Endothelial cell of umbilical vein (primary cell): ENCODE measurements at regions not wholly inside any gene's neighbourhood (a gene's known extent, or its start where the extent isn't known, plus 50 kb on each side); places are given as distances from the start of the nearest gene placed in this dataset.

Source experiments
- BruUV-seq: library from RNA; stranded (reverse); fragments of 400-500 nt; replicated peaks from 2 replicates; lab custom pipeline; 2021; lab: Mats Ljungman, UMichigan
- CTCF ChIA-PET: fragments of 300-600, 350-600 bp; sonication (Branson Sonifier 250); formaldehyde crosslinking; loops from one replicate; lab custom pipeline; 2021; ENCODE audit warnings: antibody characterized with exemption, inconsistent platforms; lab: Charles Lee
- POLR2A ChIA-PET: fragments of 300-600, 350-600 bp; sonication (Branson Sonifier 250); formaldehyde crosslinking; loops from one replicate; lab custom pipeline; 2021; ENCODE audit warnings: antibody characterized with exemption, inconsistent platforms; lab: Charles Lee
- DNase-seq: peaks from one replicate; pipeline ENCODE4 v3.0.0-alpha.2; 2011; ENCODE audit warnings: low read depth, low spot score
- FAIRE-seq: peaks from 2 replicates; lab custom pipeline; 2011; peaks lifted over from hg19 to GRCh38; lab: Jason Lieb, UNC
- H2AFZ ChIP-seq: 2 replicates; pipeline ENCODE4 v1.6.0; 2012; ENCODE audit warnings: low read depth, low read length, control low read depth, inconsistent platforms
- H3K27ac ChIP-seq: 2 replicates; pipeline ENCODE4 v1.5.1; 2011; ENCODE audit warnings: low read depth, mild to moderate bottlenecking, control low read depth, low read length, moderate library complexity; ENCODE audit not compliant: insufficient read depth
- H3K27me3 ChIP-seq, 2 experiments: 2 replicates each; pipeline versions ENCODE4 v1.6.0 to v1.6.1; 2011; ENCODE audit warnings: low read length in 2 of 2, mixed read lengths in 1 of 2; ENCODE audit not compliant: control insufficient read depth in 2 of 2, insufficient read depth in 2 of 2
- H3K36me3 ChIP-seq, 2 experiments: 2 replicates in 1 of 2; 3 replicates in 1 of 2; pipeline ENCODE4 v1.5.1; 2011; ENCODE audit warnings: low read length in 2 of 2, mild to moderate bottlenecking in 1 of 2, moderate library complexity in 1 of 2; ENCODE audit not compliant: control insufficient read depth in 2 of 2, insufficient read depth in 2 of 2; ENCODE audit errors: extremely low read depth in 1 of 2
- H3K4me1 ChIP-seq: 3 replicates; pipeline ENCODE4 v1.5.1; 2011; ENCODE audit warnings: mild to moderate bottlenecking, low read length; ENCODE audit not compliant: control insufficient read depth, insufficient read depth; ENCODE audit errors: extremely low read depth
- H3K4me2 ChIP-seq: 2 replicates; pipeline ENCODE4 v1.6.1; 2011; ENCODE audit warnings: low read length, control low read depth, mixed read lengths; ENCODE audit not compliant: insufficient read depth
- H3K4me3 ChIP-seq, 3 experiments: fragments of 200-600 bp in 1 of 3; sonication (generic), shearing (Covaris generic) in 1 of 3; replicated peaks in 1 of 3; 2 replicates each; pipeline ENCODE4 v1.5.1; 2011 to 2016; ENCODE audit warnings: control low read depth in 3 of 3, low read length in 3 of 3, mild to moderate bottlenecking in 2 of 3, inconsistent platforms in 1 of 3, low read depth in 1 of 3, moderate library complexity in 1 of 3; ENCODE audit not compliant: insufficient read depth in 1 of 3
- H3K79me2 ChIP-seq: 2 replicates; pipeline ENCODE4 v1.6.0; 2012; ENCODE audit warnings: low read length, inconsistent platforms; ENCODE audit not compliant: control insufficient read depth, insufficient read depth
- H3K9ac ChIP-seq: replicated peaks from 2 replicates; pipeline ENCODE3; 2011; ENCODE audit warnings: low read length, control low read depth; ENCODE audit not compliant: insufficient read depth; ENCODE audit errors: extremely low read depth
- H3K9me1 ChIP-seq: replicated peaks from 3 replicates; pipeline ENCODE4 v1.6.0; 2011; ENCODE audit warnings: mild to moderate bottlenecking, low read length; ENCODE audit not compliant: control insufficient read depth, insufficient read depth; ENCODE audit errors: extremely low read depth
- H3K9me3 ChIP-seq: replicated peaks from 2 replicates; pipeline ENCODE4 v1.5.1; 2012; ENCODE audit warnings: low read length, inconsistent platforms; ENCODE audit not compliant: control insufficient read depth, insufficient read depth
- H4K20me1 ChIP-seq: replicated peaks from 2 replicates; pipeline ENCODE3; 2011; ENCODE audit warnings: mild to moderate bottlenecking, low read length; ENCODE audit not compliant: control insufficient read depth, insufficient read depth; ENCODE audit errors: extremely low read depth
- CTCF ChIP-seq, 2 donors: IDR thresholded peaks; 1 replicate in 1 of 2; 2 replicates in 1 of 2; pipeline ENCODE4 v1.5.1; 2011; ENCODE audit warnings: low read length in 2 of 2, mild to moderate bottlenecking in 2 of 2, moderate library complexity in 2 of 2, control low read depth in 1 of 2, inconsistent platforms in 1 of 2, low read depth in 1 of 2; ENCODE audit not compliant: insufficient read depth in 1 of 2; ENCODE audit errors: extremely low read depth in 1 of 2
- EZH2 ChIP-seq: IDR thresholded peaks from 2 replicates; pipeline ENCODE4 v1.6.1; 2012; ENCODE audit warnings: borderline replicate concordance, low read depth, mild to moderate bottlenecking, moderate library complexity, low read length, inconsistent platforms; ENCODE audit not compliant: severe bottlenecking
- FOS ChIP-seq: IDR thresholded peaks from 2 replicates; pipeline ENCODE4 v1.6.1; 2011; ENCODE audit warnings: mild to moderate bottlenecking, low read length, moderate library complexity, borderline replicate concordance; ENCODE audit not compliant: insufficient read depth
- GATA2 ChIP-seq: IDR thresholded peaks from 2 replicates; pipeline ENCODE4 v1.7.0; 2011; ENCODE audit warnings: low read depth, mild to moderate bottlenecking, moderate library complexity, mixed read lengths, low read length; ENCODE audit not compliant: insufficient read length, insufficient read depth
- JUN ChIP-seq: IDR thresholded peaks from 2 replicates; pipeline ENCODE4 v1.6.1; 2011; ENCODE audit warnings: borderline replicate concordance, low read depth; ENCODE audit not compliant: insufficient read length, insufficient read depth
- MYC ChIP-seq: IDR thresholded peaks from one replicate; pipeline ENCODE4 v1.6.1; 2011; ENCODE audit warnings: mild to moderate bottlenecking, low read depth, low read length
- POLR2A ChIP-seq: IDR thresholded peaks from 2 replicates; pipeline ENCODE4 v1.6.1; 2012; ENCODE audit warnings: low read depth, mild to moderate bottlenecking, control low read depth, low read length
- POLR2AphosphoS5 ChIP-seq: IDR thresholded peaks from 2 replicates; pipeline ENCODE4 v1.6.1; 2012; ENCODE audit warnings: low read depth, mild to moderate bottlenecking, control low read depth, low read length, moderate library complexity; ENCODE audit not compliant: insufficient read depth
- dilution Hi-C: fragments of 300-500 bp; cut with MboI; formaldehyde crosslinking; loops from one replicate; pipeline ENCODE4 v1.15.0; 2019; ENCODE audit warnings: low sequenced_read_pairs; ENCODE audit not compliant: extremely low pct_ligation_motif_present
- intact Hi-C: fragments of 100-400 bp; cut with micrococcal nuclease; formaldehyde crosslinking; loops from one replicate; pipeline ENCODE4 v1.10.0; 2022
- TF ChIP-seq, protein P1 (sequence below): IDR thresholded peaks from 2 replicates; pipeline ENCODE4 v1.6.1; 2011; ENCODE audit not compliant: insufficient read depth, insufficient read length

GRCh38 chr2:180443888-180444287 lies 436.8 kb upstream of the CWC22 start:
- no TSS peak for BruUV-seq

More at GRCh38 chr2:180443888-180444287, 436.8 kb upstream of the CWC22 start:
- H3K4me1 ChIP-seq: no peaks in the 10 kb centered on the region
- H3K9me1 ChIP-seq: no peaks in the 10 kb centered on the region
- H3K27ac ChIP-seq: no peak overlapping the region
- H4K20me1 ChIP-seq: no peaks in the 10 kb centered on the region
- H3K4me3 ChIP-seq: no peak overlapping the region
- no peaks in the 10 kb centered on the region for H3K9me3 ChIP-seq
- dilution Hi-C loops: no loop called here
- H2AFZ ChIP-seq: no peak overlapping the region
- no peaks in the 10 kb centered on the region for H3K36me3 ChIP-seq
- intact Hi-C loops: no loop called here
- DNase-seq: no peak
- no peaks in the 10 kb centered on the region for H3K27me3 ChIP-seq
- no peak overlapping the region for H3K9ac ChIP-seq
- no peak for FAIRE-seq
- CTCF ChIA-PET: no interaction called here
- TF ChIP-seq MYC: no peak
- TF ChIP-seq EZH2: no peak
- no peak for TF ChIP-seq FOS
- TF ChIP-seq POLR2A: no peak
- TF ChIP-seq JUN: no peak
- TF ChIP-seq, protein P1, sequence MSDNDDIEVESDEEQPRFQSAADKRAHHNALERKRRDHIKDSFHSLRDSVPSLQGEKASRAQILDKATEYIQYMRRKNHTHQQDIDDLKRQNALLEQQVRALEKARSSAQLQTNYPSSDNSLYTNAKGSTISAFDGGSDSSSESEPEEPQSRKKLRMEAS: no peak
- no peak for TF ChIP-seq POLR2AphosphoS5
- TF ChIP-seq GATA2: no peak
- no peak for TF ChIP-seq CTCF (IDR thresholded peaks at IDR 0.05; ENCODE audit: extremely low read depth in 1 of 2, insufficient read depth in 1 of 2, low read depth in 1 of 2, low read length in 2 of 2)
- H3K79me2 ChIP-seq: no peaks in the 10 kb centered on the region
- no peak overlapping the region for H3K4me2 ChIP-seq
- POLR2A ChIA-PET: no interaction called here
